ENCODE measurements at regions not wholly inside any gene's neighbourhood (a gene's known extent, or its start where the extent isn't known, plus 50 kb on each side); places are given as distances from the start of the nearest gene placed in this dataset.

DNA sequence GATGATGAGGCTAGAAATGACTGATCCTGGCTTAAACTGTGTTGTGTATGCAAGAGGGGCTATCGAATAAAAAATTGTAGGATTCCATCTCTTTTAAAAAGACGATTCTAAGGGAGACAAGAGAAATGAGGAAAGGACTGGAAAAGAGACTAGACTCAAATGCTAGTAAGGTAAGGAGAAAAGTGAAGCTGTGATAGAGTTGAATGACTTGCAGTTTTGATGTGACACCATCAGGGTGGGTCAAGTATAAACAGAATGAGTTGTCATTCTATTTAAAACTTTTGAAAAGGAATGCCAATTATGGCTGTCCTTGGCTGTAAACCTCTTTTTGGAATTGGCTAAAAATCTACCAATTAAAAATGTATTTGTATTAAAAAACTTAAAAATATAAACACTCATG, 184.5 kb upstream of the PHF14 start:
- TF ChIP-seq, protein P1, sequence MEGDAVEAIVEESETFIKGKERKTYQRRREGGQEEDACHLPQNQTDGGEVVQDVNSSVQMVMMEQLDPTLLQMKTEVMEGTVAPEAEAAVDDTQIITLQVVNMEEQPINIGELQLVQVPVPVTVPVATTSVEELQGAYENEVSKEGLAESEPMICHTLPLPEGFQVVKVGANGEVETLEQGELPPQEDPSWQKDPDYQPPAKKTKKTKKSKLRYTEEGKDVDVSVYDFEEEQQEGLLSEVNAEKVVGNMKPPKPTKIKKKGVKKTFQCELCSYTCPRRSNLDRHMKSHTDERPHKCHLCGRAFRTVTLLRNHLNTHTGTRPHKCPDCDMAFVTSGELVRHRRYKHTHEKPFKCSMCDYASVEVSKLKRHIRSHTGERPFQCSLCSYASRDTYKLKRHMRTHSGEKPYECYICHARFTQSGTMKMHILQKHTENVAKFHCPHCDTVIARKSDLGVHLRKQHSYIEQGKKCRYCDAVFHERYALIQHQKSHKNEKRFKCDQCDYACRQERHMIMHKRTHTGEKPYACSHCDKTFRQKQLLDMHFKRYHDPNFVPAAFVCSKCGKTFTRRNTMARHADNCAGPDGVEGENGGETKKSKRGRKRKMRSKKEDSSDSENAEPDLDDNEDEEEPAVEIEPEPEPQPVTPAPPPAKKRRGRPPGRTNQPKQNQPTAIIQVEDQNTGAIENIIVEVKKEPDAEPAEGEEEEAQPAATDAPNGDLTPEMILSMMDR (optimal IDR thresholded peaks at IDR 0.05 in 1 of 3, IDR thresholded peaks at IDR 0.05 in 1 of 3, conservative IDR thresholded peaks at IDR 0.05 in 1 of 3; ENCODE audit: extremely low read depth in 1 of 3, insufficient read depth in 2 of 3, low read length in 3 of 3): no peak
- TF ChIP-seq EZH2 (IDR thresholded peaks at IDR 0.05; ENCODE audit: low read length): no peak

Measured in keratinocyte (primary cell).